K562 (cell line): ENCODE measurements at regions not wholly inside any gene's neighbourhood (a gene's known extent, or its start where the extent isn't known, plus 50 kb on each side); places are given as distances from the start of the nearest gene placed in this dataset.
A peak's percentile ranks its signal among the peaks of the same experiment; 100 is the strongest.

Source experiments
- HIVEP1 ChIP-seq: fragments of 250-450 bp; sonication (Bioruptor Pico); IDR thresholded peaks from 2 replicates; pipeline ENCODE4 v1.4.0; 2020; ENCODE audit warnings: mild to moderate bottlenecking
- HMG20B ChIP-seq: fragments of 250-450 bp; sonication (Bioruptor Pico); IDR thresholded peaks from 2 replicates; pipeline ENCODE4 v1.5.0; 2021; ENCODE audit warnings: mild to moderate bottlenecking
- RAD21 ChIP-seq, 2 experiments: fragments of 250-450 bp in 1 of 2; fragments of 450-650 bp in 1 of 2; sonication (Bioruptor Pico) in 1 of 2; formaldehyde crosslinking in 1 of 2; IDR thresholded peaks in 1 of 2; conservative IDR thresholded peaks in 1 of 2; 2 replicates each; pipeline versions ENCODE4 v1.4.0 to v1.8.0; 2020 to 2022; ENCODE audit warnings: mild to moderate bottlenecking in 2 of 2, moderate library complexity in 1 of 2
- RCOR1 ChIP-seq, 2 experiments: IDR thresholded peaks; 2 replicates each; pipeline ENCODE4 v1.6.1; 2012; ENCODE audit warnings: low read depth in 2 of 2, low read length in 2 of 2, borderline replicate concordance in 1 of 2, improper control_type of control experiment in 1 of 2
- REST ChIP-seq, 2 experiments: fragments of 450-650 bp; formaldehyde crosslinking in 1 of 2; IDR thresholded peaks; 2 replicates each; pipeline versions ENCODE4 v1.4.0 to v1.6.1; 2014 to 2020; ENCODE audit warnings: mild to moderate bottlenecking in 2 of 2, borderline replicate concordance in 1 of 2, low read depth in 1 of 2
- RREB1 ChIP-seq: fragments of 250-450 bp; sonication (Bioruptor Pico); IDR thresholded peaks from 2 replicates; pipeline ENCODE4 v1.4.0; 2020
- SRSF7 ChIP-seq: fragments of 200-400 bp; formaldehyde crosslinking; optimal IDR thresholded peaks from 2 replicates; pipeline ENCODE3; 2017; ENCODE audit warnings: mild to moderate bottlenecking, low read depth, low read length
- TEAD1 ChIP-seq, 2 experiments: fragments of 450-650 bp in 1 of 2; sonication (generic) in 1 of 2; formaldehyde crosslinking; IDR thresholded peaks; 2 replicates each; pipeline versions ENCODE4 v1.4.0 to v1.8.0; 2020 to 2022; ENCODE audit warnings: mild to moderate bottlenecking in 2 of 2, missing genetic modification reagents in 1 of 2
- TEAD4 ChIP-seq, 2 experiments: sonication (generic) in 1 of 2; formaldehyde crosslinking in 1 of 2; IDR thresholded peaks; 2 replicates each; pipeline versions ENCODE4 v1.6.1 to v1.8.0; 2012 to 2022; ENCODE audit warnings: borderline replicate concordance in 1 of 2, inconsistent platforms in 1 of 2, low read length in 1 of 2, mild to moderate bottlenecking in 1 of 2, missing genetic modification reagents in 1 of 2
- U2AF2 ChIP-seq: fragments of 200-400 bp; formaldehyde crosslinking; optimal IDR thresholded peaks from 2 replicates; pipeline ENCODE3; 2017; ENCODE audit warnings: low read depth, mild to moderate bottlenecking, low read length
- YY1 ChIP-seq, 3 experiments: IDR thresholded peaks; 2 replicates each; pipeline ENCODE4 v1.6.1; 2011; ENCODE audit warnings: low read length in 2 of 3, mild to moderate bottlenecking in 2 of 3, moderate library complexity in 2 of 3, borderline replicate concordance in 1 of 3, control low read depth in 1 of 3, low read depth in 1 of 3; ENCODE audit not compliant: insufficient read depth in 3 of 3, insufficient replicate concordance in 2 of 3, control insufficient read depth in 1 of 3, insufficient read length in 1 of 3; ENCODE audit errors: extremely low read depth in 1 of 3
- ZNF766 ChIP-seq: fragments of 200-800 bp; sonication (Bioruptor generic); conservative IDR thresholded peaks from 2 replicates; pipeline ENCODE4 v1.6.1; 2016; ENCODE audit warnings: missing genetic modification characterization, missing compliant biosample characterization

GRCh38 chr4:98786866-98787265 is 128.5 kb upstream of the TSPAN5 start (continued):
- TF ChIP-seq RAD21 (CRISPR knock-in tag; conservative IDR thresholded peaks at IDR 0.05 in 1 of 2, IDR thresholded peaks at IDR 0.05 in 1 of 2), result peak; percentile 28 to 66; a peak in 3 of 4 replicates
- no peak for TF ChIP-seq TEAD1 (CRISPR knock-in tag; IDR thresholded peaks at IDR 0.05)
- TF ChIP-seq REST (IDR thresholded peaks at IDR 0.05; ENCODE audit: borderline replicate concordance), result peak; percentile 36; the same call in 1 of the 2 replicates
- TF ChIP-seq REST (CRISPR knock-in tag; IDR thresholded peaks at IDR 0.05; ENCODE audit: low read depth), result no peak
- peak; percentile 38; the same call in 1 of the 2 replicates for TF ChIP-seq TEAD4 (IDR thresholded peaks at IDR 0.05; ENCODE audit: low read length)
- TF ChIP-seq TEAD4 (CRISPR knock-in tag; IDR thresholded peaks at IDR 0.05; ENCODE audit: borderline replicate concordance), result no peak
- TF ChIP-seq ZNF766 (CRISPR knock-in tag), result peak; percentile 81
- TF ChIP-seq HMG20B, result no peak
- no peak for TF ChIP-seq U2AF2
- TF ChIP-seq RCOR1 (IDR thresholded peaks at IDR 0.05; ENCODE audit: borderline replicate concordance in 1 of 2, low read depth in 2 of 2, low read length in 2 of 2), result 0 out of 4 replicates have a peak, but pooled peaks of 1 of the 2 experiments have one; percentile 17
- no peak for TF ChIP-seq HIVEP1 (CRISPR knock-in tag)
- TF ChIP-seq SRSF7, result no peak
- peak in 1 of 3 experiments; percentile 27 for TF ChIP-seq YY1 (IDR thresholded peaks at IDR 0.05; ENCODE audit: borderline replicate concordance in 1 of 3, control insufficient read depth in 1 of 3, extremely low read depth in 1 of 3, insufficient read depth in 3 of 3, insufficient read length in 1 of 3, insufficient replicate concordance in 2 of 3, low read depth in 1 of 3, low read length in 2 of 3)
- TF ChIP-seq RREB1 (CRISPR knock-in tag), result no peak
